ENCODE measurements at regions not wholly inside any gene's neighbourhood (a gene's known extent, or its start where the extent isn't known, plus 50 kb on each side); places are given as distances from the start of the nearest gene placed in this dataset.

- CTCF ChIA-PET = no interaction called here
- TF ChIP-seq CTCF (IDR thresholded peaks at IDR 0.05) = no peak
- no peak overlapping the region for H3K27ac Mint-ChIP-seq
- intact Hi-C loops (cut with micrococcal nuclease) = no loop called here
- no peak for ATAC-seq
- peaks cover 8% of the 10 kb centered on the region for H3K27me3 Mint-ChIP-seq
- POLR2A ChIA-PET = no interaction called here
- no peaks in the 10 kb centered on the region for H3K9me3 Mint-ChIP-seq
- peaks cover 6% of the 10 kb centered on the region for H3K4me1 Mint-ChIP-seq (ENCODE audit: low read depth)
- DNase-seq = no peak
- H3K4me3 Mint-ChIP-seq = no peak overlapping the region
- no peaks in the 10 kb centered on the region for H3K36me3 Mint-ChIP-seq (ENCODE audit: low read depth)
Measured at GRCh38 chr22:22946131-22946530, 58.5 kb downstream of the IGLL5 start.

- ATAC-seq (no peak), DNase-seq (no peak)
- TF ChIP-seq CTCF (IDR thresholded peaks at IDR 0.05) = no peak
- H3K4me1 Mint-ChIP-seq (ENCODE audit: low read depth) = peaks cover 4% of the 10 kb centered on the region
- H3K27ac Mint-ChIP-seq = no peak overlapping the region
- no peaks in the 10 kb centered on the region for H3K9me3 Mint-ChIP-seq
- H3K36me3 Mint-ChIP-seq (ENCODE audit: low read depth) = no peaks in the 10 kb centered on the region
- peaks cover 20% of the 10 kb centered on the region for H3K27me3 Mint-ChIP-seq
- no peak overlapping the region for H3K4me3 Mint-ChIP-seq
- intact Hi-C loops (cut with micrococcal nuclease) = no loop called here
- CTCF ChIA-PET = interaction anchor here (0.9 to 1.7 kb wide), 5 partner anchors 9 to 179 kb away, joined by 3 to 7 read pairs (median 6); no protein-coding TSS in a partner anchor
- POLR2A ChIA-PET = no interaction called here
Measured at GRCh38 chr22:22948651-22949571, 61.3 kb downstream of the IGLL5 start.

- Mint-ChIP-seq H3K27ac (no peak overlapping the region), H3K36me3 (ENCODE audit: low read depth) (no peaks in the 10 kb centered on the region), H3K27me3 (peaks cover 24% of the 10 kb centered on the region), H3K4me1 (ENCODE audit: low read depth) (peaks cover 4% of the 10 kb centered on the region), H3K4me3 (no peak overlapping the region), H3K9me3 (no peaks in the 10 kb centered on the region)
- CTCF ChIA-PET = interaction anchor here (1.4 to 2.1 kb wide), 3 partner anchors 8 to 94 kb away, joined by 5 to 7 read pairs (median 6); no protein-coding TSS in a partner anchor
- no peak for TF ChIP-seq CTCF (IDR thresholded peaks at IDR 0.05)
- no peak for ATAC-seq
- no peak for DNase-seq
- POLR2A ChIA-PET = no interaction called here
- intact Hi-C loops (cut with micrococcal nuclease) = loop anchor here (5.0 to 10.0 kb wide), 4 partner anchors 63 to 485 kb away; partner anchors contain the start of gene IGLL5
Measured at GRCh38 chr22:22949953-22950352, 62.3 kb downstream of the IGLL5 start.

- Mint-ChIP-seq H3K9me3 (no peaks in the 10 kb centered on the region), H3K4me3 (no peak overlapping the region), H3K27ac (no peak overlapping the region), H3K27me3 (peaks cover 28% of the 10 kb centered on the region), H3K36me3 (ENCODE audit: low read depth) (no peaks in the 10 kb centered on the region), H3K4me1 (ENCODE audit: low read depth) (peaks cover 4% of the 10 kb centered on the region)
- ChIA-PET CTCF (interaction anchor here (0.5 to 2.1 kb wide), 5 partner anchors 10 to 197 kb away, joined by 3 to 7 read pairs (median 3); no protein-coding TSS in a partner anchor), POLR2A (interaction anchor here (0.5 kb wide), 1 partner anchor 60 kb away, joined by 3 read pairs; no protein-coding TSS in a partner anchor)
- TF ChIP-seq CTCF (IDR thresholded peaks at IDR 0.05) = no peak
- intact Hi-C loops (cut with micrococcal nuclease) = loop anchor here (5.0 to 10.0 kb wide), 4 partner anchors 64 to 486 kb away; partner anchors contain the start of gene IGLL5
- DNase-seq (no peak), ATAC-seq (no peak)
Measured at GRCh38 chr22:22951035-22951434, 63.4 kb downstream of the IGLL5 start.

Measured in activated CD8-positive, alpha-beta T cell treated with anti-CD3 and anti-CD28 coated beads for 36 hours (primary cell).